HG03064 (cell line): ENCODE measurements at regions not wholly inside any gene's neighbourhood (a gene's known extent, or its start where the extent isn't known, plus 50 kb on each side); places are given as distances from the start of the nearest gene placed in this dataset.
"Not testable (repeated sequence)": the region's sequence is repeated elsewhere in the genome, so short reads cannot be mapped to it uniquely, and the experiment has no call there.

ENCODE experiments used
- ATAC-seq: cut with Tn5 transposase; IDR thresholded peaks from one replicate; pipeline ENCODE4 v1.9.1; 2021; ENCODE audit warnings: low read depth; ENCODE audit not compliant: unreplicated experiment

- ATAC-seq, result no peak
Observed at GRCh38 chr7:46100521-46100920, 179.4 kb upstream of the IGFBP3 start.

DNA sequence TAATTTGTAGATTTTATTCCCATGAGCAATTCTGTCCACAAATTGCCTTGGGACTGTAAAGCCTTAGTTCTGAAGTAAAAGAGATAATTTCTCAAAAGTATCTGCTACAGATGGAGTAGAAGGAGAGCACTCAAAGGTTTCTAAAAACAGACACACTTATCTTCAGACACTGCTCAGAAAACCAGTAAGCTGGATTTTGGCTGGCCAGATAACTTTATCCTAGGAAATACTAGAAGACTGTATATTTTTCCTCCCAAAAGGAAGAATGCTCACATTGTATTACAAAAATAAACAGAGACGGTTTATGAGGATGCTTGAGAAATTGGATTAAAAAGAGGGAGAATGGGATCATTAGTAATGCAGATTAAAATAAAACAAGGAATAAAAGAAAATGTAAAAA is 178.0 kb upstream of the IGFBP3 start:
- ATAC-seq, result no peak

- no peak for ATAC-seq
Observed at GRCh38 chr7:46091071-46091470, 170.0 kb upstream of the IGFBP3 start.

GRCh38 chr7:46089281-46089680 is 168.2 kb upstream of the IGFBP3 start:
- ATAC-seq, result no peak

GRCh38 chr7:46088486-46088885 is 167.4 kb upstream of the IGFBP3 start:
- ATAC-seq, result not testable (repeated sequence)

- ATAC-seq, result no peak
Observed at GRCh38 chr7:46080595-46081159, 159.6 kb upstream of the IGFBP3 start.

DNA sequence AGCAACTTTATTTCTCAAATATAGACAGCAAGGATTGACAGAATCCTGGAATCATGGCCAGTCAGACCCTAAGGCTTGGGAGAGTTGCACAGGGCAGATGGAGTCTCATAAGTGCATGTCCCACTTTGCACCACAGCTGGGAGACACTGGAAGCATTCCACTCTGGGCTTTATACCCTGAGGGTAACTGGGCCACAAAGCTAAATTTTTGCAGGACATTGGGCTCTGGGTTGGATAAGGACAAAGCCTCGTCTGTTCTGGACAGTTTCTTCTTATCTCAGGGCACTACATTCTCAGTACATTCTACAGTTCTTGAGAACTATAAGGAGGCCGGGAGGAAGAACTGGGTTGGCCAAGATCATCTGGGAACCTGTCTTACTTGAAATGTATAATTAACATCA is 158.3 kb upstream of the IGFBP3 start:
- ATAC-seq, result no peak

- no peak for ATAC-seq
Observed at GRCh38 chr7:46076527-46076926, 155.5 kb upstream of the IGFBP3 start.

DNA sequence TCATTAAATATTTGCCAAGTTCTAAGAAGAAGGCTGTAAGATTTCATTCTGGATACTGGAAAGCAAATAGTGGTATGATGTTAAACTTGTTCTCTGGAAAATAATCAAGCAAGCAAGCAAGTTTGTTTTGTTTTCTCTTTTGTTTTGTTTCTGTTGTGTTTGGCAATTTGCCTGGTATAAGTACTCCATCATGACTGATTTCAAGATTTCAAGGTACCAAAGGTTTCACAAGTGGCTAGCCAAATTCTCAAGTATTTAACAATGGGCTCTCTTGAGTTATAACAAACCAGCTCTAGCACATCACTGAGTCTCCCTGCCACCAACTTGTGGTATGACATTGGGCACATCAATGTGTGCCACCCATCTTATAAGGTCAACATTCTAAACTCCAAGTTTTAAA is 151.7 kb upstream of the IGFBP3 start:
- ATAC-seq, result no peak

DNA sequence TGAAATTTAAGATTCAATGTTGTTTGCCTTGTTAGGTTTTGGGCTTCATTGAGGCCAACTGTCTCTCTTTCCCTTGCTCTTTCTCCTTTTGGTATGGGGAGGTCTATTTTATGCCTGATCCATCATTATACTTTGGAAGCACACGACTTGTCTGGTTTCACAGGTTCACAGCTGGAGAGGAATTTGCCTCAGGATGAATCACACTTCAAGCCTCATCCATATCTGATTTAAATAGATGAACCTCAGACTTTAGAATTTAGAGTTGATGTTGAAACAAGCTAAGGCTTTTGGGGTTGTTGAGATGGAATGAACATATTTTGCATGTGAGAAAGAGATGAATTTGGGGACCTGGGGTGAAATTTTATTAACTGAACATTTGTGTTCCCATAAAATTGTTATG is 150.5 kb upstream of the IGFBP3 start:
- no peak for ATAC-seq

GRCh38 chr7:46071076-46071475 is 150.0 kb upstream of the IGFBP3 start:
- no peak for ATAC-seq

- no peak for ATAC-seq
Observed at GRCh38 chr7:46068159-46068558, 147.1 kb upstream of the IGFBP3 start.

- no peak for ATAC-seq
Observed at GRCh38 chr7:46059308-46060020, 138.4 kb upstream of the IGFBP3 start.

- no peak for ATAC-seq
Observed at GRCh38 chr7:46058086-46058823, 137.2 kb upstream of the IGFBP3 start.

DNA sequence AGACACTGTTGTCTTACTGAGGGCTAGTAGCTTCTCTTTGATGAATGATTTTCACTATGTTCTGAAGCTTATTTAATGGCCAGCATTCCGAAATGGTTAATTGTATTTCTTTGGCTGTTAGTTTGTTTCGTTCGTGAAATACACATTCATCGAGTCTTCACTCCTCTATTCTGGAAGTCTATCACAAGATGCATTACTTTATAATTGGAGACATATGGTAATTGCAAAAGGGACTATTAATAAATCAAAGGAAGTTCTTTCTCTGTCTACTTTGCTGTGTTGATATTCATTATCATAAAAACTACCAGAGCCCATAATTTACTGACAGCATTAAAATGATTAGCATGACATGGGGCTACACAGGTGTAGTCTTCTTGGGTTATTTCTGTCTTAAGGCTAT is 133.8 kb upstream of the IGFBP3 start:
- no peak for ATAC-seq

DNA sequence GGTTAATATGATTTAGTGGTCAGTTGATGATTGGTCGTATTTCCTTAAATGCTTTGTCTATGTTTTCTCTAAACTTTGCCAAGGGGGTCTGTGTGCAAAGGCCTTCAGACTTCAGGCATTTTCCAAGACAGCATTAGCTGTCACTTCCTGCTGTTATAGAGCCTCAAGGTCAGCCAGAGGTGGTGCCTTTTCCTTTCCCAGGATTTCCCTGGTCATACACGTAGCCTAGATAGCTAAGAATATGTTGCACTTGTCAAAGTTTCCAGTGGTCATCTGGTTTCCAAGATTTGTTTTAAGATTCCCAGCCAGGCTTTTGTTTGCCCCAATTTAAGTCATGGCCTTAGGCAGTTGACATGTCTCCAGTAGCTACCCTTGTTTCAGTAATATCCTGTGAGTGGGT is 133.2 kb upstream of the IGFBP3 start:
- ATAC-seq, result no peak

DNA sequence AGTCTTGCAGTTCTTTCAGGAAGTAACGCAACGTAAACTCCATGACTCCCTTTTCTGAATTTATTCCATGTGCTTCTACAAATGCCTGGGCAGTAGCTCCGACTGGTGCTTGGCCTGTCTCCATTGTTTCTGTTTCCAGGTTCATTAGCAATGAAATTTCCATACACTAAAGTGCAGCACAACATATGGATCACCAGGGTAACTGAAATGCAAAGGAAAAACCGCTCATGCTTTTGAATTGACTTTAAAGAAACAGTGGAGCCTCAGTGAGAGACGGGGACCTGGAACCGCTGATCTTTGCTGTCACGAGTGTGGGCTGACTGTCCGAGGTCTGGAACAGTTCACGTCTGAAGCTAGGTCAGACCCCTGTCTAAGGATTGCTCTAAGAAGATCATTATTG is 126.5 kb upstream of the IGFBP3 start:
- no peak for ATAC-seq

- not testable (repeated sequence) for ATAC-seq
Observed at GRCh38 chr7:46043338-46043737, 122.3 kb upstream of the IGFBP3 start.

GRCh38 chr7:46039813-46040212 is 118.7 kb upstream of the IGFBP3 start:
- ATAC-seq, result not testable (repeated sequence)

- ATAC-seq, result no peak
Observed at GRCh38 chr7:46035166-46035565, 114.1 kb upstream of the IGFBP3 start.

DNA sequence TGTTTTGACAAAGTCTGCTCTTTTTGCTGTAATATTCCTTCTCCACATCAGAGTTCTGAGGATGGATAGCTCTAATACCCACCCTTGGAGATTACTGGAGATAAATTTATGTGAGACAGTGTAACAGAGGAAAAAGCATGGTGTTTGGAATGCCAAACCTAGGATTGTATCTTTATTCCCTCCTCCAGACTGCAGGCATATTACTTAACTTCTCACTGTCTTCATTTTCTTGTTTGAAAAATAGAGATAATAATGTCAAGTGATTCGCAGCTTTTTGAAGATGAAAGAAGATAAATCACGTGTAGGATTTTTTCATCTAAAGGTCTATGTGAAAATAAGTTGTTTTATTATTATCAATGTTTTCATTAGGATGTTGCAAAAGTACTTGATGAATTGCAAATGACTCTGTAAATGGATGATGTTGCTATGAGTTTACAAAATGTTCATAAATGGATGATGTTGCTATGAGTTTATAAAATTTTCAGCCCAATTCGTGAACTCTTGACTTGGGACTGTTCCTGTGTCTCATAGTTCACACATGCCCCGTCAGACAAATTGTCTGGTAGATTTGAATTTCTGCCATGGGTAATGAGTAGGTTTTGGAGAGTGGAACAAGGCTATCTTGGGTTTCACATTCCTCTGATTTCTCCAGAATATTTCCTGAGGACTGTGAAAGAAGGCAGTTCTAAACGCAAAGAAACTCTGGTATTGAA is 113.1 kb upstream of the IGFBP3 start:
- no peak for ATAC-seq
